HG02678 (cell line): ENCODE measurements at regions not wholly inside any gene's neighbourhood (a gene's known extent, or its start where the extent isn't known, plus 50 kb on each side); places are given as distances from the start of the nearest gene placed in this dataset.
"Not testable (repeated sequence)": the region's sequence is repeated elsewhere in the genome, so short reads cannot be mapped to it uniquely, and the experiment has no call there.

ENCODE experiments used
- ATAC-seq: cut with Tn5 transposase; IDR thresholded peaks from one replicate; pipeline ENCODE4 v1.9.1; 2021; ENCODE audit warnings: mild to moderate bottlenecking, moderate library complexity; ENCODE audit not compliant: unreplicated experiment

DNA sequence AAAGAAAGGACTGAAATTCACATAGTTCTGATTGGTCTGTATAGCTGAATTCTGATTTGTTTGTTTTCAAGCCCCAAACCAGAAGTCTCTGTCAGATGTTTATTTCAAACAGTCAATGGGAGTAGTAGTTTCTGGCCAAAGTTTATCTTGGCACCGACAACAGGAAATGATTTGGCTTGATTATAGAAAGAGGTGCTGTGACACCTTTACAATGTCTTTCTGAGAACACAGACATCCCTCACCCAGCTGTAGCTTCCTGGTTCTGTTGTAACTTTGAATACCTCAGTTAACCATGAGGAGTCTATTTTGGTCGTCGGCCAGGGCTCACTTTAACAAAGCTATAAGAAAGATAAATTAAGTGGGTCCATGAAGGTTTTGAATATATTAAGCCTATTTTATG is 545.0 kb upstream of the ZNF804A start:
- no peak for ATAC-seq

DNA sequence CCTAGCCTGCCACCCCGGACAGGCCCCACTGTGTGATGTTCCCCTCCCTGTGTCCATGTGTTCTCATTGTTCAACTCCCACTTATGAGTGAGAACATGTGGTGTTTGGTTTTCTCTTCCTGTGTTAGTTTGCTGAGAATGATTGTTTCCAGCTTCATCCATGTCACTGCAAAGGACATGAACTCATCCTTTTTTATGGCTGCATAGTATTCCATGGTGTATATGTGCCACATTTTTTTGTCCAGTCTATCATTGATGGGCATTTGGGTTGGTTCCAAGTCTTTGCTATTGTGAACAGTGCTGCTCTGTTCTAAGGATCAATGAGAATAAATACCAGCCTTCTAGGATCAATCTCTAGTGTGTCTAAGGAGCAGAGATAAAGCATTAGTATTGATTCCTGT is 543.9 kb upstream of the ZNF804A start:
- not testable (repeated sequence) for ATAC-seq

DNA sequence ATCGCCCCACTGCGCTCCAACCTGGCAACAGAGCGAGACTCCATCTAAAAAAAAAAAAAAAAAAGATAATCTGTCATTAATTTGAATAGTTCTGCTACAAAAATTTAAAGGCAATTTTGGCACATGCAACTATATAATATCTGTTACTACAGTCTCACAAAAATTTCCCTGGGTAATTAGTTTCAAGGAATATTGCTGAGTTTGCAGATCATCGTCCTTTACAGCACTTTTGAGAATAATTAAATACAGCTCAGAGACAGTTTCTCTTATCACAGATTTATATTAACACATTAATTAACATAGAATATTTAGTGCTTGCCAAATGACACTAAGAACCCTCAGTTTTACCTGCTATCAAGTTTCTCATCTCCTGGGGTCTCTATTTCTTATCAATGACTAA is 540.4 kb upstream of the ZNF804A start:
- ATAC-seq = no peak

DNA sequence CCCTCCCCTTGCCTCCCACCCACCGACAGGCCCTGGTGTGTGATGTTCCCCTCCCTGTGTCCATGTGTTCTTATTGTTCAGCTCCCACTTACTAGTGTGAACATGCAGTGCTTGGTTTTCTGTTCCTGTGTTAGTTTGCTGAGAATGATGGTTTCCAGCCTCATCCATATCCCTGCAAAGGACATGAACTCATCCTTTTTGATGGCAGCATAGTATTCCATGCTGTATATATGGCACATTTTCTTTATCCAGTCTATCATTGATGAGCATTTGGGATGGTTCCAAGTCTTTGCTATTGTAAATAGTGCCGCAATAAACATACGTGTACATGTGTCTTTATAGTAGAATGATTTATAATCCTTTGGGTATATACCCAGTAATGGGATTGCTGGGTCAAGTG is 538.1 kb upstream of the ZNF804A start:
- not testable (repeated sequence) for ATAC-seq

DNA sequence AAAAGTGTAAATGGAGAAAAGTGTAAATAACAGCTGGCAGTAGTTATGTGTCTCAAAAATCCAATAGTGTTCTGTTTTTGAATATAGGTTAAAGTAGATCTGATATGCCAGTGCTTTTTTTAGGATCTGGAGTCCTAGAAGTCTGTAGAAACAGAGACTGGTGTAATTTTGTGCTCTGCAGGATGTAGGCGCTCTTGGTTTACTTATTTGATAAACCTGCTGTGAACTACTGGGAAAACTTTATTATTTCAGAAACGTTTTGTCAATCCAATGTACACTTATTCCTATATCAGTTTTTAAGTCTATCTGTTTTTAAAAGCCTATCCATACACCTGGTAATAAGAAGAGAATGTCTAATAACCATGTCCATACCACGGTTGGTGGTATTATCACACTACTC is 530.8 kb upstream of the ZNF804A start:
- no peak for ATAC-seq

DNA sequence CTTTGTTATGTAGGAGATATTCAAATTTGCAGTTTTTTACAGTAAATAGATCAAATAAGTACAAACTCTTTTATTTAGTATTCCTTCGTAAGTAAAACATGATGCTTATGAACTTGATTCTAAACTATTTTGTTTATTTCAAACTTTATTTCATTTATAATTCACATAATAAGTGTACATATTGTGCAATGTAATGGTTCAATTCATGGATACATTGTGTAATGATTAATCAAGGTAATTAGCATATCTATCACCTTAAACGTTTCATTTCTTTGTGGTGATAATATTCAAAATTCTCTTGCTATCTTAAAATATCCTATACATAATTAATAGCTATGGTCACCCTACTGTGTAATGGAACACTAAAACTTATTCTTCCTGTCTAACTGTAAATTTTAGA is 525.9 kb upstream of the ZNF804A start:
- no peak for ATAC-seq

DNA sequence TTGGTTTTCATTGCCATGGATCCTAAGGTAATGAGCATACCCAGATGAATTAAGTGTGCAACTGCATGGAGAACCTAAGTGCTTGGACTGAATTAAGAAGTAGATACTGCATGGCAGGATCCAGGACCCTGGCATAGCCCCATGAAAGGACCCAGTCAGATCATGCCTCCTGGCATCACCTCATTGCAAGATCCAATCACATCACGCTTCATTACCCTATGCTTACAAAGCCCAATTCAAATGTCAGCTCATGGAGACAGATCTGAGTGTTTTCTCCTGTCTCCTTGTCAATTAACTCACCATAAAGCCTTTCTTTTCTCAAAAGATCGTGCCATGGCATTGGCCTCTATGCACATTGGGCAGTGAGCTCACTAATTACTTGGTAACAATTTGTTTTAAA is 519.8 kb upstream of the ZNF804A start:
- ATAC-seq = no peak

DNA sequence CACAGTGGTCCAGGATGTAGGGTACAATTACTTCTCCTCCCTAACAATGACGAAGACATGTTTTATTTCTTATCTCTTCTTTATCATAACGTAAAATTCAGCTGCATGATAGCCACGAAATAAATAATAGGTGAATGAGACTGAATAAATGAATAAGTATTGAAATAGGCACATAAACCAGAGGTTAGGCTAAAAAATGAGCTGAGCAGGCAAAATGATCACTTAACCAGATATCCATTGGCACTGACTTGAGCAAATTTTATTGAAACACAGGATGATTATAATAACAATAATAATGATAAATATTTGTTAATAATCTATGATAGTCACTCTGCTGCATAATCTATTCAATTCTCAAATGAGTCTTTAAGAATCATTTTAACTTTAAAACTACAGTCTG is 506.9 kb upstream of the ZNF804A start:
- ATAC-seq = no peak

DNA sequence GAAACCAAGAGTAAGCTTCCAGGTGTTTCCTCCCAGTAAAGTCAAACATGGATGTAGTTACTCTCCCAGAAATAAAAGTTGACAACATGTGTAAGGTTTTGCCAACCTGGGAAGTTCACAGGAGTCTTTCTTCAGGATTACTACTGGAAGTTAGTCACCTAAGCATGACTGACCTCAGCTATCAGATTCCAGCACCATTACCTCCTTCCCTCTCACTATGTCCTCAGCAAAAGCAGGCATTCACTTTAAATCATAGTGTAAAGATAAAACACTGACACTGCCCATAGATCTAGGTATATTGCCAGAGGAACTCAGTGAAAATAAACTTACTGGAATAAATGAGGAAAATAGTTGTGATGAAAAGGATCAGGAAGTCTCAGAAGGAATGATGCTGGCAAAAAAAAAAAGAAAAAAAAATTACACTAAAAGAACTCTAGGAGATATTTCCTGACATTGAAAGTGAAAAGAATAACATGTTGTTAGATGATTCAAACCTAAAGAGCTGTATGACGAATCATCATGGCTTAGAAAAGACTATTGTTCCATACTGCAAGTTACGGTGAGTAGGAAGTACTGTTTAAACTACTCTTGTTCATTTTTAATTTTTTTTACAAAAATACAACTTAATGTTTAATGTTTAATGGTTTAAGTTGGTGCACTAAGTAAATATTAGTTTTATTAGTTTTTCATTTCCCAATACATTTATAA is 484.5 kb upstream of the ZNF804A start:
- no peak for ATAC-seq

DNA sequence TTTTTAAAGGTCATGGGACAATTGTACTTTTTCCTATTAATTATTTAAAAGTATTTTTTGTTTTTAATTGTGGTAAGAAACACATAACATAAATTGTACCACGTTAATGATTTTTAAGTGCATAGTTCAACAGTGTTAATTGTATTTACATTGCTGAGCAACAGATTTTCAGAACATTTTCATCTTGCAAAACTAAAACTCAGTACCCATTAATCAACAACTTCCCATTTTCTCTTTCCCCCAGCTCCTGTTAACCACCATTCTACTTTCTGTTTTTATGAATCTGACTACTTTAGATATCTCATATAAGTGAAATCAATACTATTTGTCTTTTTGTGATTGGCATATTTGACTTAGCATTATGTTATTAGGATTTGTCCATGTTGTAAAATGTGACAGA is 483.9 kb upstream of the ZNF804A start:
- no peak for ATAC-seq

DNA sequence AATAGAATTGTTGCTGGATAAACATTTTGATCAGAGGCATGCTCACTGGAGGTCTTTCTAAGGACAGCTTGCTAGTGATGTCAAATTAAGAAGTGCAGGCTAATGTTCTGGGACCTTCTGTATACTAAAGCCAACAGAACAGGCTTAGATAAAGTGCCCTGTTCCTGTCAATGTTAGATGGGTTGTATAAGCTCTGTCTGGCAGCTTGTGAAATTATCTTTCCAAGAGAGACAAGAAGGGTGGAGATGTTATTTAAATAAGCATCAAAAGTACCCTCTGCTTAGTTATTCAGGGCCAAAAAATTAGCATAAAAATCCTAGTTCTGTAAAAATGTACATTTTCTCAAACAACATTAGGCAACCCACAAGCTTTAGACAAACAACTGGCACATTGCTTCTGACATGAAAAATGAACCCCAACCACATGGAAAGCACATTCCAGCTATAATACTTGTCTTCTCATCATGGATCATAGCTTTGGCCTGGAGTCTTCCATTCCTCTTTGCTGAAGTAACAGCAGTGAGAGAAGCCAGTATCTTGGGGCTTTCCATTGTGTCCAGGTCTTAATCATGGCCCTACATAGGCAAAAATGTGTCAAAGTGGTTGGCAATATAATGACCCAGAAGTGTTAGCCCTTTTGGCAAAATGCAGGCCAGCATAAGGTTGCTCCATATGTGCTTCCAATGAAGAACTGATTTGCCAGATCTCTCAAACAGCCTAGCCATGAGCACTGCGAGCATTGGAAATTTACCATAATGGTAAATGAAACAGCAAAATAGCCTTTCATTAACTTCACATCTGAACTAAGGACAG is 478.1 kb upstream of the ZNF804A start:
- ATAC-seq = no peak

DNA sequence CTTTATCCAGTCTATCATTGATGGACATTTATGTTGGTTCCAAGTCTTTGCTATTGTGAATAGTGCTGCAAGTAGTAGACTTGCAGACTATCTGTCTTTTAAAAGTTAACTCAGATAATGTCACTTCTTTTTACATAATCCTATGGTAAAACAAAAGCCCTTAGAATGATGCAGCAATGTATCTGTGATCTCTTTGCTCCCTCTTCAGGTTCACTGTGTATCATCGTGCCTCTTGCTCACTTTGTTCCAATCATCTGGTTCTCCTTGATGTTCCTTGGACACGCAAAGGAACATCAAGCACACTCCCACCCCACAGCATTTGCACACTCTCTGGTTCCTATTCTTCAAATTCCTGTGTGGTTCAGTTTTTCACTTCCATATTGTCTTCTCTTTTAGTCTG is 472.5 kb upstream of the ZNF804A start:
- no peak for ATAC-seq

DNA sequence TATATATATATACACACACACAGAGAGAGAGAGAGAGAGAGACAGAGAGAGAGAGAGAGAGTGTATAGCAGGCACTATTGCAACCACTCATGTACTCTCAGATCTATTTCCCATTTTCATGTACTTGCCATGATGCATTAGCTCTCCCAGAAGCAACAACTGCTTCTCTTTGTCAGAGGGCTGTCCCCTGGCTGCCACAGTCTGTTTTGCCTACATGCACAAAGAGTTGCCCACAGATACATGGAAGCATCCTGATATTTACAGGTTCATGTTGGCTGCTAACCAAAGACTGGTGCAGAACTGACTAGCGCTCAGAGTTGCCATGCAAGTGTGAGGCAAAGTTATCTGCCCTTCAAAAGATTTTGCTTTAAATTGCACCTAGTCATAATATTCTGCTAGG is 469.3 kb upstream of the ZNF804A start:
- no peak for ATAC-seq

DNA sequence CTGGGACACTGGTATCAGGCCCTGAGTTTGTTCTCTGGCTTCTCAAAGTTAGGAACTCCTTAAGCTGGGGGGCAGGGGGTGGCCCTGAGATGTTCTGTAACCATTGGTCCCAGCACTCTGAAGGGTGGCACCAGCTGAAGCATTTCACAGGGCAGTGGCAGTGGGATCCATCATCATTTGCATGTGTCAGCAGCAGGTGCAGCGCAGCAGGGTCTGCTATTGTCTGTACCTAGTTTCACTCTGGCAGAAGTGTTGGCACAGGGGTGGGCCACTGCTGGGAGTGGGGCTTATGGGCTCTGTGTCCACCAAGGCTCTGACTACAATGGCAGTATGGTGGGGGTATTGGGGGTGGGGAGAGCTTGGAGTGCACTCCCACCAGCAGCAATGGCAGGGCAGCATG is 460.4 kb upstream of the ZNF804A start:
- no peak for ATAC-seq

DNA sequence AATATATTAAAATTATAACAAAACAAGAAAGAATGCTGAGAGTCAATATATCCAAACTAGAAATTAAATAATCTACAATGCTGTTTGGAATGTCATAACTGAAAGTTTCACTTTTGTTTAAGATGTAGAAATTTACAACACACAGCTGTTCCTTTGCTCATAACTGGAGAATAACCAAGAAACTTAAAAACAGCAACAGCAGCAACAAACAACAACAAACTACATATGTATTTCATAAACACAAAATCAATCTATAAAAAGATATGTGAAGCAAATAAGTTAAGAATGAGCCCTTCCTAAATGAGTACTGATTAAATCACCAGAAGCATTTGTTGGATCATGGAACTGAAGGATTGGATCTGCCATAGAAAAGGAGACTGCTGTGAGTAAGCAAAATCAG is 456.5 kb upstream of the ZNF804A start:
- ATAC-seq = no peak

DNA sequence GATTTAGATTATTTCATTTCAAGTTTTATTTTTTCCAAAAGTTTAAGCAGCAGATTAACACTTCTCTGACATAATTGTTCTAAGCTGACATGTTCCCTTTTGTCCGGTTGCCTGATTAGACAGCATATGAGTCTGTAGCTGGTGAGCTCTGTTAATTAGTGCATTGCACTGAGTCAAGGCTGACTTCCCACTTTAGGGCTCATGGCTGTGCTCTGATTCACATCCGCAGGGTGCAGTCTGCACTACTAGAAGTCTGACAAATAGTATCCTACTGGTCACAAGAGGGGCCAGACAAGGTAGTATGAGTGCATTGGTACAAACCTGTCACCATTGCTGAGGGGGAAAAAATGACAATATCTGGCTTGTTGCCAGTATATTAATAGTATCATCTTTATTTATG is 443.9 kb upstream of the ZNF804A start:
- no peak for ATAC-seq

DNA sequence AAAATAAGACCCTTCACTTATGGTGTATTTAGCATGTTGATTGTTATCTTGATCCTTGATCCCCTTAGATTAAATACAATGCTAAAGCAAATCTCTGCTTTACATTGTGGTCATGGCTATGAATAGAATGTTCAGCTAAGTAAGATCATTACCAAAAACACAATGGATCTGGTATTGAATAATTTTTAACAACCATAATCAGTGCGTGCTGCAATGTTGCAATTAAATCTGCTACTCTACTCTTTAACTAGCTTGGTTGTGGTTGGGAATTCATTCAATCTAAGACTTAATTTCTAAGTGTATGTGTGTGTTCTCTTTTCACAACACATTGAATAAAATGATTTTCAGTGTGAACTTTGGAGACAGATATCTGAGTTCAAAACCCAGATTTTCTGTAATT is 442.5 kb upstream of the ZNF804A start:
- ATAC-seq = no peak

DNA sequence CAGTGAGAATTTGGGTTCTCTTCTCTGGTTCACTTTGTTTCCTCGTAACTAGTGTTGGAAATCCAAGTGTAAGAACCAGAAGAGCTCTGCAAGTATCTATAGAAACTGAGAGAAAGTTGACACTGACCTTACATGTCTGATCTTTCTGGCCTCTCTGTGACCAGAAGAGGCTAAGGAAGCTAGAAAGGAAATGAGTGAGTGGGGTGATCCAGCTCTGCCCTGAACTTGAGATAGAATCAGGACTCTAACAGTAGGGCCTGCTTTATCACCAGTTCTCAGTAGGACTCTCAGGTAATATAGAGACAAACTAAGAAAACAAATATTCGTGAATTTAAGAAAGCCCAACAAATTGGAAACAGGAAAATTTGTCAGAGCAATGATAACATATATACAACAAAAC is 441.2 kb upstream of the ZNF804A start:
- no peak for ATAC-seq

DNA sequence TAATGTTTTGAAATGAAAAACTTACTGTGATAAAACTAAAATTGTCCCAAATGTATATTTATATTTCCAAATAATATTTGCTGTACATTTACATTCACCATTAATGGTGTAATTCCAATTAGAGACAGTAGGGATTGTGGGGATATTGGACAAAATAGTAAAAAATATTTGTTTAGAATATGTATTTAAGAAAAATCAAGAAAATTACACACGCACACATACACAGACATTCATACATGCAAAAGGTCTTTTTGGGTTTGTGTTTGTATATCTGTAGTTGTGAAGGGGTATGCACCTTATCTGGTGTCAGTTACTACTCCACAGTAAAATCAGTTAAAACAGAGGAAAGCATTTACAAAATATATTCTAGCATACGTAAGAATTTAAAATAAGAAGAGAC is 435.9 kb upstream of the ZNF804A start:
- ATAC-seq = no peak

DNA sequence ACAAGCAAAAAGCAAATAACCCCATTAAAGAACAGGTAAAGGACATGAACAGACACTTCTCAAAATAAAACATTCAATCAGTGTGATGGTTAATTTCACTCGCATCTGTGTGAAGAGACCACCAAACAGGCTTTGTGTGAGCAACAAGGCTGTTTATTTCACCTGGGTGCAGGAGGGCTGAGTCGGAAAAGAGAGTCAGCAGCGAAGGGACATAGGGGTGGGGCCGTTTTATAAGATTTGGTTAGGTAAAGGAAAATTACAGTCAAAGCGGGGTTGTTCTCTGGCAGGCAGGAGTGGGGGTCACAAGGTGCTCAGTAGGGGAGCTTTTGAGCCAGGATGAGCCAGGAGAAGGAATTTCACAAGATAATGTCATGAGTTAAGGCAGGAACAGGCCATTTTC is 429.5 kb upstream of the ZNF804A start:
- ATAC-seq = not testable (repeated sequence)

DNA sequence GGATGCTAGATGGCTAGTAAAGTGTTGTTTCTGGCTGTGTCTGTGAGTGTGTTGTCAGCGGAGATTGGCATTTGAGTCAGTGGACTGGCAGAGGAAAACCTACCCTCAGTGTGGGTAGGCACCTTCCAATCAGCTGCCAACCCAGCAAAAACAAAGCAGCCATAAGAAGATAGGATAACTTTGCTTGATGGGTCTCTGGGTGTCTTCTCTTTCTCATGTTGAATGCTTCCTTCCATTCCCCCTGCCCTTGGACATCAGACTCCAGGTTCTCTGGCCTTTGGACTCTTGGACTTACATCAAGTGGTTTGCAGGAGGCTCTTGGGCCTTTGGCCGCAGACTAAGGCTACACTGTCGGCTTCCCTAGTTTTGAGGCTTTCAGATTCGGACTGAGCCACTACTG is 429.0 kb upstream of the ZNF804A start:
- no peak for ATAC-seq

DNA sequence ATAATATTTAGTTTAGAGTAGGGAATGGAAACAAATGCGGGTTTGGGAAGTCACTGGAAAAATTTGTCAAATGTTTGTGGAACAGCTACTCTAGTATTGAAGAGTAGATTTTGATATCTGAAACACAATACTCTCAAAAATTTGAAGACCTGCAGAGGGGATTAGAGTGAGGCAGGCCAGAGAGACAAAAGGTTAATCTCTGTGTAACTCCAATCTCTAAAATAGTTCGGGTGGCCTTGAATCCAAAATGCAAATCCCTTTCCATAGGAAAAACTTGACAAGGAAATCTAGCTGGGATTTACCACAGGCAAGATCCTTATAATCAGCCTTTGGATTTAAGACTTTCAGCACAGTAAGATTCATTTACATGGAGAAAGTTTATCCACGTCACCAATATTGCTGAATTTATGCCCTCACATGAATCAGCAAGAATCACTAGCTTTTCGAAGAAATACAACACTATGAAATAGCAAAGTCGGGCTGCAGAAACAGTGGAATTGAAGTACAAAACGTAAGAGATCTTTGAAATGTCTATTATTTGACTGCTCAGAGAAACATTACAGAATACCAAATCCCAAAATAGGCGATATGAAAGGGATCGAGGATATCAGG is 423.7 kb upstream of the ZNF804A start:
- ATAC-seq = no peak
